Transverse colon (tissue), 4 donors: ENCODE measurements at regions not wholly inside any gene's neighbourhood (a gene's known extent, or its start where the extent isn't known, plus 50 kb on each side); places are given as distances from the start of the nearest gene placed in this dataset.

ENCODE experiments used
- EP300 ChIP-seq: sonication (generic); formaldehyde crosslinking; IDR thresholded peaks from one replicate; pipeline ENCODE4 v1.6.1; 2017; ENCODE audit warnings: antibody characterized with exemption, low read depth
- POLR2A ChIP-seq: fragments of 450-650 bp; IDR thresholded peaks from one replicate; pipeline ENCODE4 v1.6.1; 2016; ENCODE audit warnings: antibody characterized with exemption, mild to moderate bottlenecking, moderate library complexity
- POLR2AphosphoS5 ChIP-seq, 3 donors: sonication (generic); formaldehyde crosslinking; IDR thresholded peaks; one replicate each; pipeline ENCODE4 v1.6.1; 2016; ENCODE audit warnings: antibody characterized with exemption in 3 of 3
- TF ChIP-seq, protein P1 (sequence below), 5 experiments: fragments of 200-600 bp in 3 of 5; fragments of 450-650 bp in 2 of 5; sonication (generic) in 3 of 5; IDR thresholded peaks; 1 replicate in 2 of 5; 2 replicates in 3 of 5; pipeline ENCODE4 v1.5.1; 2016 to 2017; ENCODE audit warnings: antibody characterized with exemption in 5 of 5, inconsistent platforms in 3 of 5, mild to moderate bottlenecking in 2 of 5, moderate library complexity in 1 of 5

DNA sequence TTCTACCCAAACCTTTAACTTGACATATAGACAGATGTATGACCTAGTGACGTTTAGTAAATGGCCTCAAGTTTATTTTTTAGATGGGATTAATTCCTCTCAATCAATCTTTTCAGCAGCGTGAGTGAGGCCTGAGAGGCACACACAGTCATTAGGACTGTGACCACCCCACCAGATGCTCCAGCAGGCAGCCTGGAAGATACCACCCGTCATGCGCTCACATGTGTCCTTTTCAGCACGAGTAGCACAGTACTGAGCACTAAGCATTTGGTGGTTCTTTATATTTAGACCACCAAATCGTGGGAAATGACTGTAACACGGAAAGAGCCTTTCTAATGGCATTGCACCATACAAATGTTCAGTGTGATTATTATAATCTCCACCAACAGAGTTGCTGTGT is 354.6 kb upstream of the DDI1 start:
- no peak for TF ChIP-seq POLR2AphosphoS5 (IDR thresholded peaks at IDR 0.05)
- no peak for TF ChIP-seq POLR2A
- TF ChIP-seq, protein P1, sequence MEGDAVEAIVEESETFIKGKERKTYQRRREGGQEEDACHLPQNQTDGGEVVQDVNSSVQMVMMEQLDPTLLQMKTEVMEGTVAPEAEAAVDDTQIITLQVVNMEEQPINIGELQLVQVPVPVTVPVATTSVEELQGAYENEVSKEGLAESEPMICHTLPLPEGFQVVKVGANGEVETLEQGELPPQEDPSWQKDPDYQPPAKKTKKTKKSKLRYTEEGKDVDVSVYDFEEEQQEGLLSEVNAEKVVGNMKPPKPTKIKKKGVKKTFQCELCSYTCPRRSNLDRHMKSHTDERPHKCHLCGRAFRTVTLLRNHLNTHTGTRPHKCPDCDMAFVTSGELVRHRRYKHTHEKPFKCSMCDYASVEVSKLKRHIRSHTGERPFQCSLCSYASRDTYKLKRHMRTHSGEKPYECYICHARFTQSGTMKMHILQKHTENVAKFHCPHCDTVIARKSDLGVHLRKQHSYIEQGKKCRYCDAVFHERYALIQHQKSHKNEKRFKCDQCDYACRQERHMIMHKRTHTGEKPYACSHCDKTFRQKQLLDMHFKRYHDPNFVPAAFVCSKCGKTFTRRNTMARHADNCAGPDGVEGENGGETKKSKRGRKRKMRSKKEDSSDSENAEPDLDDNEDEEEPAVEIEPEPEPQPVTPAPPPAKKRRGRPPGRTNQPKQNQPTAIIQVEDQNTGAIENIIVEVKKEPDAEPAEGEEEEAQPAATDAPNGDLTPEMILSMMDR (IDR thresholded peaks at IDR 0.05): no peak
- TF ChIP-seq EP300: no peak
